Activated CD4-positive, CD25-positive, alpha-beta regulatory T cell treated with anti-CD3 and anti-CD28 coated beads, Interleukin-2, amount 50 U/mL, for 24 hours (primary cell): ENCODE measurements at regions not wholly inside any gene's neighbourhood (a gene's known extent, or its start where the extent isn't known, plus 50 kb on each side); places are given as distances from the start of the nearest gene placed in this dataset.
"Not testable (repeated sequence)": the region's sequence is repeated elsewhere in the genome, so short reads cannot be mapped to it uniquely, and the experiment has no call there.

ENCODE experiments used
- ATAC-seq, 2 donors: fragments of 150-1000 bp; cut with Tn5 transposase; one replicate each; pipeline ENCODE4 v1.10.0; 2021; ENCODE audit warnings: mild to moderate bottlenecking in 1 of 2, moderate library complexity in 1 of 2

GRCh38 chr5:106673941-106674340, 996.8 kb downstream of the EFNA5 start:
- no peak for ATAC-seq

- no peak for ATAC-seq
These were observed 1008.9 kb downstream of the EFNA5 start for GRCh38 chr5:106661866-106662265.

DNA sequence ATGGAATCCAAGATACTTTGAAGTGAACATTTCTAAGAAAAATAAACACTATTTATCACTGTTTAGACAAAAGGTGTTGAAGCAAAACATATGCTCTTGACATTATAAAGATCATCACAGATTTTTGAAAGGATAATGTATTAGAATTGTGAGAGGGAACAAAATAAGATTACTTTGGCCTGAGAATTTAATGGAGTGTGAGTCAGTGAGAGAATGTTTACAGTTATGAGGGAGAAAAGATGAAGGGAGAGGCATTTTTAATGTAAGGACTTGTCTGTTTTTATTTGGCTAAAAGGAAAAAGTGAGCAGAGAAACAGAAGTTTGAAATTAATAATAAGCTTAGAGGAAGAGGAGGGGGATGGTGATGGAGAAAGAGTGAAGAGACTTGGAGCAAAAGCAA, 1010.1 kb downstream of the EFNA5 start:
- no peak for ATAC-seq

DNA sequence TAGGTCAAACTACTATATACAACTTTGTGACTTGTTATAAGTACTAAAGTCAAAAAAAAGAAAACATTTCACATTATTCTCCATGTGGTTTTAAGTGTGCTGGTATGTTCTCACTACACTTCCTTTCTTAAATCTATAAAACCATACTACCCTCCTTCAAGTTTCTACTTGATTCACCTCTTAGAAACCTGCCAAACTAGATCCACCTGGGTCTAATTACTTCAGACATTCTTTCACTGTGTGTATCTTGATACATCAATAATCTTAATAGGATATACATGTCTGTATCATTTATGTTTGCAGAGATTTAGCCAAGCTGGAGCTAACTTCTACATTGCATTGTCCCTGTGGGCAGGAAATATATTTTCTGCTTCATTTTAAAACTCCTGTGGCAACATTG, 1012.6 kb downstream of the EFNA5 start:
- ATAC-seq, result no peak

DNA sequence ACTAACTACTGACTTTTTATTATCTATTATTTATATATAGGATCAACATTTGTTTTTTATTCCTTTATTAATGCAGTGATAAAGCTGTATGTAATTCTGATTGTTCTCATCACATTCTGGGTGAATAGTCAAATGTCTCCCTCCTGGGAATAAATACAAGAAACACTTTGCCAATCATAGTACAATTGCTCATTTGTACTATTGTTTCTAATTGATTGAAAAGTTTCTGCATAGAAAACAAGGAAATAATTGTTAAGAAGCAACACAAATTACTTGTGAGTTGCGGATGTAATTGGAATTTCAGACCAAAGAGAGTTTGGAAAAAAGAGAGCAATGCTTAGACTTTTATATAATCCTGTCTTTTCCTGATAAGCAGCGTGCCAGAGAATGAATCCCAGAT, 1013.9 kb downstream of the EFNA5 start:
- no peak for ATAC-seq

- no peak for ATAC-seq
These were observed 1021.7 kb downstream of the EFNA5 start for GRCh38 chr5:106649031-106649430.

GRCh38 chr5:106648401-106648800, 1022.3 kb downstream of the EFNA5 start:
- ATAC-seq, result no peak

- ATAC-seq, result no peak
These were observed 1024.6 kb downstream of the EFNA5 start for GRCh38 chr5:106646106-106646505.

GRCh38 chr5:106640511-106640910, 1030.2 kb downstream of the EFNA5 start:
- ATAC-seq, result no peak

GRCh38 chr5:106639488-106639887, 1031.2 kb downstream of the EFNA5 start:
- no peak for ATAC-seq

DNA sequence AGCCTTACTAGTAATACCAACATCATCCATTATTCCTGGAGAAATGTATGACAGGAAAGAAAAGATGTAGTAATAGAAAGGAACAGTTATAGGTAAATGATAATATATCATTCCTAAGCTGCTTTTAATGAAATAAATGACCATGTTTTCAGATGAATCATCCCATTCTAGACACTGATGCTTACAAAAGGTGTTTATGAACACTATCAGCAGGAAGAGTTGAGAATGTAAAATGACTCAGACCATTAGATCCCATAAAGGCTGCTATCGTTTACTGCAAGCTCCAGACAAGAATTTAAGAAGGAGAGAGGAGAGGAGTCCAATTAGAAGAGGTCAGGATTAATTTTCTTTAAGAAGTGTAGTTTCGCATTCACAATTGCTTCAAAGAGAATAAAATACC, 1033.5 kb downstream of the EFNA5 start:
- ATAC-seq, result no peak

DNA sequence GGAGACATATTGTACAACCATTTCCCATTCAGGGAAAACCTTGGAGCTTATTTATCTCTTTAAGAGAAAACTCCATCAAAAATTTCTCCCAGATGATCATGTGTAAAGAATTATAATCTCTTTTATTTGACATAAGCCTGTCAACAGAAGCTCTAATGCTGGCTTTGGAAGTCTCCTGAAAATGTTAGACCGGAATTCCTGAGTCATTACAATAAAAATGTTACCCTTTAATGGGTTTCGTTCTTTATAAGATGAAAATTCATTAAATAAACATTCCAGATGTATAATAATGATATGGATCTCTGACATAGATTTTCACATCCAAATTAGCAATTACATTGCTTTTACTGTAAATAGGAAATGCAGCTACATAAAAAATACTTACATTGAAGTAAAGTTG, 1036.4 kb downstream of the EFNA5 start:
- no peak for ATAC-seq

DNA sequence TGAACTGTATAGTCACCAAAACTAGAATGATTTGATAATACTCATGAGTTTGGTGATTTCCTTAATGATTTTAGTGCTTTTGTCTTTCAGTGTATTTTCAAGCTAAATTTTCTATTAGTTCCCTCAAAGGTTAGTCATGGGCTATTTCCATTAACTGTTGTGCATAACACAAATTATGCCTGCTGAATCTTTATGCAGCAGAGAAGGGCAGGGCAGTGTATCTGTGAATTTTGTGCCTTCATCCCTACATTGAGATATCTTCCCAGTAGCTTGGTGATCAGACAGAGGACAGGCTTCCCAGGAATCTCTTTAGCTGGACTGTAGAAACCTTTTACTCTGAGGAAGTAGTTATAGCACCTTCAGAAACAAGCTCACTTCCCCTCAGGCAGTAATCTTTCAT, 1036.9 kb downstream of the EFNA5 start:
- ATAC-seq, result no peak

DNA sequence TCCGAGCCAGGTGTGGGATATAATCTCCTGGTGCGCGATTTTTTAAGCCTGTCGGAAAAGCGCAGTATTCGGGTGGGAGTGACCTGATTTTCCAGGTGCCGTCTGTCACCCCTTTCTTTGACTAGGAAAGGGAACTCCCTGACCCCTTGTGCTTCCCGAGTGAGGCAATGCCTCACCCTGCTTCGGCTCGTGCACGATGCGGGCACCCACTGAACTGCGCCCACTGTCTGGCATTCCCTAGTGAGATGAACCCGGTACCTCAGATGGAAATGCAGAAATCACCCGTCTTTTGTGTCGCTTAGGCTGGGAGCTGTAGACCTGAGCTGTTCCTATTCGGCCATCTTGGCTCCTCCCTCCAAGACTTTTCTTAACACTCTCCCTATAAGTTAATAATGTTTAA, 1042.3 kb downstream of the EFNA5 start:
- ATAC-seq, result not testable (repeated sequence)

DNA sequence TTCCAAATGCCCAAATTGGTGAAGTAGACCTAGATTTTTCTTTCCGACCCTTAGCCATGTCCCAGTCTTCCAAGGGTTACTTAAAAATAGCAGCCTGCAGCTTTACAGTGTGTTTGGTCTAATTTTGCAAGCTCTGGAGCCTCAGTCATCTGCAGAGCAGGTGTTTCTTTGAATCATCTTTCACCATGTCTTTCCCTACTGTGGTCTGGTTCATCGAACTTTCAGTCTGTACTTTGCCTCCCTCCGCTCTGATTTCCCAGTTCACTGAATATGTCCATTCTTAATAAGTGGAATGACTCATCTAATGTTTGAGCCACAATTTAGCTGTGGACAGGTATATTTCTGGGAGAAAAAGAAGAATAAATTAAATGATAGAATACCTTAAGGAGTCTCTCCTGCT, 1060.7 kb downstream of the EFNA5 start:
- ATAC-seq, result no peak

GRCh38 chr5:106601620-106602019, 1069.1 kb downstream of the EFNA5 start:
- no peak for ATAC-seq

GRCh38 chr5:106600803-106601202, 1069.9 kb downstream of the EFNA5 start:
- no peak for ATAC-seq

DNA sequence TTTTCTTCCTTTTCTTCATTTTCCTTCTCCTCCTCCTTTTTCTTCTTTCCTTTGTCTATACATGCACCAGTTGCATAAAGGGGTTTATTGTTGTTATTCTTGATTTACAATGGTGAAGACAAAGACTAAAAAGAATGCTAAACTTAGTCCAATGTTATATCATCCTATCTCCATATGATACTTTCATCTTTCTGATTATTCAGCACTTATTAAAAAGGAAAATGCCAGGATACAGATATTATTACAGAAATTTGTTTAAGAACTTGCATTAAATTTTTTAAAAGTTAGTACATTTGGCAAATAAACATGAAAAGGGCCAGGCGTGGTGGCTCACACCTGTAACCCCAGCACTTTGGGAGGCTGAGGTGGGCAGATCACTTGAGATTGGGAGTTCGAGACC, 1074.9 kb downstream of the EFNA5 start:
- no peak for ATAC-seq

- no peak for ATAC-seq
These were observed 1086.5 kb downstream of the EFNA5 start for GRCh38 chr5:106584268-106584667.

GRCh38 chr5:106578736-106579135, 1092.0 kb downstream of the EFNA5 start:
- no peak for ATAC-seq

- no peak for ATAC-seq
These were observed 1095.9 kb downstream of the EFNA5 start for GRCh38 chr5:106574820-106575219.

DNA sequence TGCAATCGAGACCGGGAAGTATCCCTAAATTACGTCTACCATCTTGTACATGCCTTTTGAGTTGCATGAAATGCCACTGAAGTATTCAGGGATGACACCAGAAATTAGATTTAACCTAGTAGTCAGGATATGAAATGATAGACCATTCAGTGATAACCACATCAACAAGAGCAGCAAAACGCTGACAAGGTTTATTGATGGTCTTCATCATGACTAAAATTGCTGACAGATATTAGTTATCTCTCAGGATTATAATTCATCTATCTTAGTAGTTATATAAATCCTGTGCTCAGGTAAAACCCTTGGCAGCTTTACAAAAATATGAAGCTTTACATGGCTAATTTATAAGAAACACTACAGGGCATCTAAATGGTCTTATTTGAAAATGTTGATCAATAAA, 1104.7 kb downstream of the EFNA5 start:
- no peak for ATAC-seq

- no peak for ATAC-seq
These were observed 1125.4 kb downstream of the EFNA5 start for GRCh38 chr5:106545325-106545724.

DNA sequence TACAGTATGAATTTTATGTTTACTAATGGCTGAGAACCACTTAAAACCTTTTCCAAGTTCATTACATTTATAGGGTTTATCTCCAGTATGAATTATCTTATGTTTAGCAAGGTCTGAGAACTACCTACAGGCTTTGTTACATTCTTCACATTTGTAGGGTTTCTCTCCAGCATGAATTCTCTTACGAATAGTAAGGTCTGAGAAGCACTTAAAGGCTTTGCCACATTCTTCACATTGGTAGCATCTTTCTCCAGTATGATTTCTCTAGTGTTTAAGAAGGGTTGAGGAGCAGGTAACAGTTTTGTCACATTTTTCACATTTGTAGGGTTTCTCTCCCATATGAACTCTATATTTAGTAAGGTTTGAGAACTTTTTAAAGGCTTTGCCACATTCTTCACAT, 1127.4 kb downstream of the EFNA5 start:
- ATAC-seq, result no peak

GRCh38 chr5:106530150-106530549, 1140.6 kb downstream of the EFNA5 start:
- no peak for ATAC-seq

- no peak for ATAC-seq
These were observed 1145.3 kb downstream of the EFNA5 start for GRCh38 chr5:106525438-106525837.
